Gastrocnemius medialis (tissue), 4 donors: ENCODE measurements at regions not wholly inside any gene's neighbourhood (a gene's known extent, or its start where the extent isn't known, plus 50 kb on each side); places are given as distances from the start of the nearest gene placed in this dataset.

Experiments used
- ATAC-seq, 2 donors: fragments of 150-250 bp; one replicate each; pipeline ENCODE4 v1.9.1; 2016
- DNase-seq, 2 donors: peaks; one replicate each; pipeline ENCODE4 v3.0.0-alpha.2; 2019
- H3K27ac ChIP-seq, 4 donors: fragments of 200-600 bp; sonication (generic); 1 replicate in 1 of 4; 2 replicates in 3 of 4; pipeline ENCODE4 v1.5.1; 2016 to 2018; ENCODE audit warnings: mild to moderate bottlenecking in 2 of 4, moderate library complexity in 1 of 4
- H3K27me3 ChIP-seq, 3 donors: fragments of 200-600 bp; sonication (generic) in 2 of 3; 1 replicate in 1 of 3; 2 replicates in 2 of 3; pipeline versions ENCODE4 v1.5.1 to v1.6.0; 2016 to 2019; ENCODE audit warnings: mild to moderate bottlenecking in 1 of 3, moderate library complexity in 1 of 3
- H3K36me3 ChIP-seq, 2 donors: fragments of 200-600 bp; sonication (generic) in 1 of 2; one replicate each; pipeline ENCODE4 v1.5.1; 2017 to 2018
- H3K4me1 ChIP-seq, 2 donors: fragments of 200-600 bp; sonication (generic) in 1 of 2; one replicate each; pipeline ENCODE4 v1.5.1; 2016 to 2017; ENCODE audit warnings: mild to moderate bottlenecking in 2 of 2
- H3K4me3 ChIP-seq, 4 donors: fragments of 200-600 bp; sonication (generic) in 3 of 4; 1 replicate in 1 of 4; 2 replicates in 3 of 4; pipeline ENCODE4 v1.5.1; 2016 to 2019; ENCODE audit warnings: mild to moderate bottlenecking in 2 of 4
- H3K9me3 ChIP-seq, 3 donors: fragments of 200-600 bp; sonication (generic) in 2 of 3; 1 replicate in 1 of 3; 2 replicates in 2 of 3; pipeline ENCODE4 v1.5.1; 2016 to 2019
- CTCF ChIP-seq, 5 experiments: fragments of 450-650 bp in 3 of 5; fragments of 200-600 bp in 2 of 5; sonication (generic) in 2 of 5; IDR thresholded peaks in 4 of 5; conservative IDR thresholded peaks in 1 of 5; 1 replicate in 4 of 5; 2 replicates in 1 of 5; pipeline ENCODE4 v1.5.1; 2016 to 2019; ENCODE audit warnings: antibody characterized with exemption in 5 of 5, mild to moderate bottlenecking in 3 of 5, moderate library complexity in 3 of 5
- POLR2A ChIP-seq, 2 donors: fragments of 450-650 bp; IDR thresholded peaks; one replicate each; pipeline ENCODE4 v1.6.1; 2017; ENCODE audit warnings: antibody characterized with exemption in 2 of 2, mild to moderate bottlenecking in 2 of 2, moderate library complexity in 2 of 2
- in situ Hi-C, 4 donors: fragments of 200-750 bp; cut with MboI; loops; one replicate each; pipeline versions ENCODE4 v1.15.0 to v1.8.0; 2017; ENCODE audit warnings: low sequenced_read_pairs in 4 of 4
- intact Hi-C: fragments of 100-400 bp; cut with DNase I; formaldehyde crosslinking; loops from one replicate; pipeline ENCODE4 v1.15.1; 2023; ENCODE audit warnings: low total_unique reads

- in situ Hi-C loops: no loop called here
- H3K27me3 ChIP-seq: no peaks in the 10 kb centered on the region
- H3K36me3 ChIP-seq: no peaks in the 10 kb centered on the region
- H3K4me3 ChIP-seq: no peak overlapping the region
- ATAC-seq (no peak), DNase-seq (no peak)
- intact Hi-C loops: no loop called here
- H3K4me1 ChIP-seq: no peaks in the 10 kb centered on the region
- no peaks in the 10 kb centered on the region for H3K9me3 ChIP-seq
- no peak for TF ChIP-seq CTCF (IDR thresholded peaks at IDR 0.05 in 4 of 5, conservative IDR thresholded peaks at IDR 0.05 in 1 of 5)
- TF ChIP-seq POLR2A (IDR thresholded peaks at IDR 0.05): no peak
- no peak overlapping the region for H3K27ac ChIP-seq
These were observed 983.6 kb upstream of the NR2F2 start for GRCh38 chr15:95346721-95347475.

GRCh38 chr15:95347837-95348236 lies 982.7 kb upstream of the NR2F2 start:
- TF ChIP-seq POLR2A (IDR thresholded peaks at IDR 0.05) (no peak), CTCF (IDR thresholded peaks at IDR 0.05 in 4 of 5, conservative IDR thresholded peaks at IDR 0.05 in 1 of 5) (no peak)
- ATAC-seq (no peak), DNase-seq (no peak)
- Histone ChIP-seq H3K4me3 (no peak overlapping the region), H3K27ac (no peak overlapping the region), H3K27me3 (no peaks in the 10 kb centered on the region), H3K9me3 (no peaks in the 10 kb centered on the region), H3K4me1 (no peaks in the 10 kb centered on the region), H3K36me3 (no peaks in the 10 kb centered on the region)
- intact Hi-C loops: no loop called here
- in situ Hi-C loops: no loop called here

GRCh38 chr15:95350908-95351307 lies 979.6 kb upstream of the NR2F2 start:
- ATAC-seq (no peak), DNase-seq (no peak)
- no peak for TF ChIP-seq POLR2A (IDR thresholded peaks at IDR 0.05)
- no peak for TF ChIP-seq CTCF (IDR thresholded peaks at IDR 0.05 in 4 of 5, conservative IDR thresholded peaks at IDR 0.05 in 1 of 5)
- intact Hi-C loops: no loop called here
- Histone ChIP-seq H3K27me3 (no peaks in the 10 kb centered on the region), H3K4me1 (no peaks in the 10 kb centered on the region), H3K4me3 (no peak overlapping the region), H3K9me3 (no peaks in the 10 kb centered on the region), H3K27ac (no peak overlapping the region), H3K36me3 (no peaks in the 10 kb centered on the region)
- in situ Hi-C loops: no loop called here

GRCh38 chr15:95352631-95353187 lies 977.8 kb upstream of the NR2F2 start:
- TF ChIP-seq POLR2A (IDR thresholded peaks at IDR 0.05) (no peak), CTCF (IDR thresholded peaks at IDR 0.05 in 4 of 5, conservative IDR thresholded peaks at IDR 0.05 in 1 of 5) (no peak)

More at GRCh38 chr15:95352631-95353187, 977.8 kb upstream of the NR2F2 start:
- intact Hi-C loops: no loop called here
- no peaks in the 10 kb centered on the region for H3K4me1 ChIP-seq
- in situ Hi-C loops: no loop called here
- H3K27me3 ChIP-seq: no peaks in the 10 kb centered on the region
- ATAC-seq: no peak
- H3K4me3 ChIP-seq: no peak overlapping the region
- no peaks in the 10 kb centered on the region for H3K36me3 ChIP-seq
- no peaks in the 10 kb centered on the region for H3K9me3 ChIP-seq
- no peak for DNase-seq
- no peak overlapping the region for H3K27ac ChIP-seq
